ENCODE measurements at regions not wholly inside any gene's neighbourhood (a gene's known extent, or its start where the extent isn't known, plus 50 kb on each side); places are given as distances from the start of the nearest gene placed in this dataset.
"Not testable (repeated sequence)": the region's sequence is repeated elsewhere in the genome, so short reads cannot be mapped to it uniquely, and the experiment has no call there.

- no peaks in the 10 kb centered on the region for H3K36me3 Mint-ChIP-seq (ENCODE audit: low read depth)
- ATAC-seq, result no peak
- DNase-seq, result no peak
- H3K4me1 Mint-ChIP-seq, result no peaks in the 10 kb centered on the region
- no peaks in the 10 kb centered on the region for H3K27me3 Mint-ChIP-seq
- peaks cover 18% of the 10 kb centered on the region for H3K9me3 Mint-ChIP-seq
- H3K27ac Mint-ChIP-seq, result no peak overlapping the region
- H3K4me3 Mint-ChIP-seq, result no peak overlapping the region
Measured at GRCh38 chr18:1092228-1092627, 187.6 kb downstream of the ADCYAP1 start.

- no peak for DNase-seq
- H3K4me3 Mint-ChIP-seq, result no peak overlapping the region
- H3K27ac Mint-ChIP-seq, result no peak overlapping the region
- peaks cover 3% of the 10 kb centered on the region for H3K36me3 Mint-ChIP-seq (ENCODE audit: low read depth)
- ATAC-seq, result no peak
- no peaks in the 10 kb centered on the region for H3K4me1 Mint-ChIP-seq
- peaks cover 13% of the 10 kb centered on the region for H3K9me3 Mint-ChIP-seq
- H3K27me3 Mint-ChIP-seq, result no peaks in the 10 kb centered on the region
Measured at GRCh38 chr18:1094409-1094808, 189.7 kb downstream of the ADCYAP1 start.

- not testable (repeated sequence) for DNase-seq; ATAC-seq; H3K27me3 Mint-ChIP-seq; H3K27ac Mint-ChIP-seq; H3K4me1 Mint-ChIP-seq; H3K4me3 Mint-ChIP-seq; H3K36me3 Mint-ChIP-seq (ENCODE audit: low read depth)
- H3K9me3 Mint-ChIP-seq, result peaks cover 15% of the 10 kb centered on the region
Measured at GRCh38 chr18:1097991-1098735, 193.5 kb downstream of the ADCYAP1 start.

- Mint-ChIP-seq H3K4me3 (no peak overlapping the region), H3K9me3 (peaks cover 11% of the 10 kb centered on the region), H3K27ac (no peak overlapping the region), H3K4me1 (no peaks in the 10 kb centered on the region), H3K36me3 (ENCODE audit: low read depth) (no peaks in the 10 kb centered on the region), H3K27me3 (no peaks in the 10 kb centered on the region)
- ATAC-seq (no peak), DNase-seq (no peak)
Measured at GRCh38 chr18:1102848-1103247, 198.2 kb downstream of the ADCYAP1 start.

- Mint-ChIP-seq H3K4me1 (no peaks in the 10 kb centered on the region), H3K36me3 (ENCODE audit: low read depth) (no peaks in the 10 kb centered on the region), H3K4me3 (no peak overlapping the region), H3K9me3 (peaks cover 11% of the 10 kb centered on the region), H3K27me3 (no peaks in the 10 kb centered on the region), H3K27ac (no peak overlapping the region)
- no peak for DNase-seq
- no peak for ATAC-seq
Measured at GRCh38 chr18:1103537-1103936, 198.9 kb downstream of the ADCYAP1 start.

- Mint-ChIP-seq H3K4me3 (no peak overlapping the region), H3K27ac (no peak overlapping the region), H3K27me3 (no peaks in the 10 kb centered on the region), H3K36me3 (ENCODE audit: low read depth) (no peaks in the 10 kb centered on the region), H3K9me3 (peaks cover 7% of the 10 kb centered on the region), H3K4me1 (no peaks in the 10 kb centered on the region)
- DNase-seq (no peak), ATAC-seq (no peak)
Measured at GRCh38 chr18:1104181-1104881, 199.7 kb downstream of the ADCYAP1 start.

GRCh38 chr18:1124495-1124894, 219.8 kb downstream of the ADCYAP1 start:
- DNase-seq, result no peak
- no peak for ATAC-seq
- H3K4me3 Mint-ChIP-seq, result no peak overlapping the region
- no peaks in the 10 kb centered on the region for H3K27me3 Mint-ChIP-seq
- no peak overlapping the region for H3K27ac Mint-ChIP-seq
- H3K4me1 Mint-ChIP-seq, result no peaks in the 10 kb centered on the region
- no peaks in the 10 kb centered on the region for H3K9me3 Mint-ChIP-seq
- H3K36me3 Mint-ChIP-seq (ENCODE audit: low read depth), result no peaks in the 10 kb centered on the region

- Mint-ChIP-seq H3K4me3 (no peak overlapping the region), H3K9me3 (no peaks in the 10 kb centered on the region), H3K4me1 (no peaks in the 10 kb centered on the region), H3K36me3 (ENCODE audit: low read depth) (no peaks in the 10 kb centered on the region), H3K27me3 (no peaks in the 10 kb centered on the region), H3K27ac (no peak overlapping the region)
- ATAC-seq (no peak), DNase-seq (no peak)
Measured at GRCh38 chr18:1133541-1133940, 228.9 kb downstream of the ADCYAP1 start.

GRCh38 chr18:1147730-1148129, 243.1 kb downstream of the ADCYAP1 start:
- H3K4me1 Mint-ChIP-seq, result no peaks in the 10 kb centered on the region
- ATAC-seq (no peak), DNase-seq (no peak)
- H3K27ac Mint-ChIP-seq, result no peak overlapping the region
- no peaks in the 10 kb centered on the region for H3K36me3 Mint-ChIP-seq (ENCODE audit: low read depth)
- no peak overlapping the region for H3K4me3 Mint-ChIP-seq
- peaks cover 31% of the 10 kb centered on the region for H3K9me3 Mint-ChIP-seq
- no peaks in the 10 kb centered on the region for H3K27me3 Mint-ChIP-seq

GRCh38 chr18:1149709-1150108, 245.0 kb downstream of the ADCYAP1 start:
- ATAC-seq (no peak), DNase-seq (no peak)
- H3K4me3 Mint-ChIP-seq, result no peak overlapping the region
- no peaks in the 10 kb centered on the region for H3K36me3 Mint-ChIP-seq (ENCODE audit: low read depth)
- no peak overlapping the region for H3K27ac Mint-ChIP-seq
- H3K4me1 Mint-ChIP-seq, result no peaks in the 10 kb centered on the region
- peaks cover 16% of the 10 kb centered on the region for H3K9me3 Mint-ChIP-seq
- no peaks in the 10 kb centered on the region for H3K27me3 Mint-ChIP-seq

- no peak overlapping the region for H3K4me3 Mint-ChIP-seq
- ATAC-seq, result no peak
- no peak for DNase-seq
- no peaks in the 10 kb centered on the region for H3K27me3 Mint-ChIP-seq
- H3K4me1 Mint-ChIP-seq, result no peaks in the 10 kb centered on the region
- no peaks in the 10 kb centered on the region for H3K36me3 Mint-ChIP-seq (ENCODE audit: low read depth)
- H3K27ac Mint-ChIP-seq, result no peak overlapping the region
- peaks cover 16% of the 10 kb centered on the region for H3K9me3 Mint-ChIP-seq
Measured at GRCh38 chr18:1150344-1150743, 245.7 kb downstream of the ADCYAP1 start.

GRCh38 chr18:1152958-1153357, 248.3 kb downstream of the ADCYAP1 start:
- DNase-seq; H3K27me3 Mint-ChIP-seq; H3K27ac Mint-ChIP-seq; H3K4me3 Mint-ChIP-seq; ATAC-seq; H3K36me3 Mint-ChIP-seq (ENCODE audit: low read depth); H3K4me1 Mint-ChIP-seq: not testable (repeated sequence)
- peaks cover 16% of the 10 kb centered on the region for H3K9me3 Mint-ChIP-seq

GRCh38 chr18:1173593-1173992, 268.9 kb downstream of the ADCYAP1 start:
- H3K9me3 Mint-ChIP-seq, result peaks cover 11% of the 10 kb centered on the region
- no peaks in the 10 kb centered on the region for H3K4me1 Mint-ChIP-seq
- no peak overlapping the region for H3K27ac Mint-ChIP-seq
- no peaks in the 10 kb centered on the region for H3K36me3 Mint-ChIP-seq (ENCODE audit: low read depth)
- DNase-seq (no peak), ATAC-seq (no peak)
- no peaks in the 10 kb centered on the region for H3K27me3 Mint-ChIP-seq
- H3K4me3 Mint-ChIP-seq, result no peak overlapping the region

- H3K27ac Mint-ChIP-seq, result no peak overlapping the region
- H3K4me3 Mint-ChIP-seq, result no peak overlapping the region
- DNase-seq (no peak), ATAC-seq (no peak)
- H3K4me1 Mint-ChIP-seq, result no peaks in the 10 kb centered on the region
- no peaks in the 10 kb centered on the region for H3K36me3 Mint-ChIP-seq (ENCODE audit: low read depth)
- H3K27me3 Mint-ChIP-seq, result no peaks in the 10 kb centered on the region
- H3K9me3 Mint-ChIP-seq, result peaks cover 24% of the 10 kb centered on the region
Measured at GRCh38 chr18:1177232-1177631, 272.6 kb downstream of the ADCYAP1 start.

- H3K27me3 Mint-ChIP-seq, result no peaks in the 10 kb centered on the region
- H3K9me3 Mint-ChIP-seq, result peaks cover 12% of the 10 kb centered on the region
- ATAC-seq, result no peak
- no peak overlapping the region for H3K27ac Mint-ChIP-seq
- DNase-seq, result no peak
- H3K4me3 Mint-ChIP-seq, result no peak overlapping the region
- no peaks in the 10 kb centered on the region for H3K4me1 Mint-ChIP-seq
- no peaks in the 10 kb centered on the region for H3K36me3 Mint-ChIP-seq (ENCODE audit: low read depth)
Measured at GRCh38 chr18:1191341-1191740, 286.7 kb downstream of the ADCYAP1 start.

All from activated naive CD8-positive, alpha-beta T cell treated with anti-CD3 and anti-CD28 coated beads, Interleukin-2, amount 50 U/mL, for 24 hours (primary cell).